Neural progenitor cell (in vitro differentiated cells): ENCODE measurements at regions not wholly inside any gene's neighbourhood (a gene's known extent, or its start where the extent isn't known, plus 50 kb on each side); places are given as distances from the start of the nearest gene placed in this dataset.

Experiments used
- DNase-seq: peaks from one replicate; pipeline ENCODE4 v3.0.0-alpha.2; 2016; ENCODE audit warnings: low spot score
- H2AFZ ChIP-seq: fragments of 200-600 bp; sonication (generic); replicated peaks from 2 replicates; pipeline ENCODE4 v1.6.1; 2016; ENCODE audit warnings: antibody characterized with exemption
- H3F3A ChIP-seq: fragments of 200-600 bp; sonication (generic); 2 replicates; pipeline ENCODE4 v1.6.1; 2016; ENCODE audit warnings: antibody characterized with exemption, low read depth
- H3K27ac ChIP-seq: fragments of 200-600 bp; sonication (generic); 2 replicates; pipeline ENCODE4 v1.5.1; 2016; ENCODE audit warnings: mild to moderate bottlenecking
- H3K27me3 ChIP-seq: fragments of 200-600 bp; sonication (generic); 2 replicates; pipeline ENCODE4 v1.6.1; 2016; ENCODE audit warnings: mild to moderate bottlenecking, moderate library complexity
- H3K36me3 ChIP-seq: fragments of 200-600 bp; sonication (generic); 2 replicates; pipeline ENCODE4 v1.5.1; 2016
- H3K4me1 ChIP-seq: fragments of 200-600 bp; sonication (generic); 2 replicates; pipeline ENCODE4 v1.6.1; 2016; ENCODE audit warnings: mixed run types
- H3K4me2 ChIP-seq: fragments of 200-600 bp; sonication (generic); 2 replicates; pipeline ENCODE4 v1.6.1; 2016
- H3K4me3 ChIP-seq: fragments of 200-600 bp; sonication (generic); 2 replicates; pipeline ENCODE4 v1.5.1; 2016
- H3K79me2 ChIP-seq: fragments of 200-600 bp; sonication (generic); 2 replicates; pipeline ENCODE4 v1.6.1; 2016; ENCODE audit warnings: low read depth
- H3K9ac ChIP-seq: fragments of 200-600 bp; sonication (generic); 2 replicates; pipeline ENCODE4 v1.6.1; 2016
- H3K9me3 ChIP-seq: fragments of 200-600 bp; sonication (generic); 2 replicates; pipeline ENCODE4 v1.5.1; 2016; ENCODE audit warnings: low read depth
- H4K20me1 ChIP-seq: fragments of 200-600 bp; sonication (generic); 2 replicates; pipeline ENCODE4 v1.6.1; 2016; ENCODE audit warnings: low read depth
- H3K27ac Mint-ChIP-seq: 3 replicates; pipeline ENCODE4 v1.8.0; 2021; ENCODE audit warnings: mixed read lengths
- H3K27me3 Mint-ChIP-seq: 2 replicates; pipeline ENCODE4 v1.8.0; 2022; ENCODE audit warnings: low read depth, mild to moderate bottlenecking, inconsistent platforms, moderate library complexity, mixed read lengths; ENCODE audit not compliant: insufficient read depth
- H3K36me3 Mint-ChIP-seq: 3 replicates; pipeline ENCODE4 v1.8.0; 2021; ENCODE audit warnings: mixed read lengths
- H3K4me1 Mint-ChIP-seq: 3 replicates; pipeline ENCODE4 v1.8.0; 2021; ENCODE audit warnings: mixed read lengths
- H3K4me3 Mint-ChIP-seq: 3 replicates; pipeline ENCODE4 v1.8.0; 2021; ENCODE audit warnings: mild to moderate bottlenecking, moderate library complexity, mixed read lengths
- H3K9me3 Mint-ChIP-seq: 3 replicates; pipeline ENCODE4 v1.8.0; 2020; ENCODE audit warnings: mixed read lengths
- EZH2 ChIP-seq: fragments of 200-600 bp; sonication (generic); IDR thresholded peaks from 2 replicates; pipeline ENCODE4 v1.6.1; 2017; ENCODE audit warnings: antibody characterized with exemption, mild to moderate bottlenecking, moderate library complexity
- EZH2phosphoT487 ChIP-seq: fragments of 200-600 bp; sonication (generic); IDR thresholded peaks from 2 replicates; pipeline ENCODE4 v1.6.1; 2017; ENCODE audit warnings: antibody characterized with exemption
- TF ChIP-seq, protein P1 (sequence below): fragments of 200-600 bp; sonication (generic); IDR thresholded peaks from 2 replicates; pipeline ENCODE4 v1.5.1; 2017; ENCODE audit warnings: antibody characterized with exemption, mild to moderate bottlenecking

DNA sequence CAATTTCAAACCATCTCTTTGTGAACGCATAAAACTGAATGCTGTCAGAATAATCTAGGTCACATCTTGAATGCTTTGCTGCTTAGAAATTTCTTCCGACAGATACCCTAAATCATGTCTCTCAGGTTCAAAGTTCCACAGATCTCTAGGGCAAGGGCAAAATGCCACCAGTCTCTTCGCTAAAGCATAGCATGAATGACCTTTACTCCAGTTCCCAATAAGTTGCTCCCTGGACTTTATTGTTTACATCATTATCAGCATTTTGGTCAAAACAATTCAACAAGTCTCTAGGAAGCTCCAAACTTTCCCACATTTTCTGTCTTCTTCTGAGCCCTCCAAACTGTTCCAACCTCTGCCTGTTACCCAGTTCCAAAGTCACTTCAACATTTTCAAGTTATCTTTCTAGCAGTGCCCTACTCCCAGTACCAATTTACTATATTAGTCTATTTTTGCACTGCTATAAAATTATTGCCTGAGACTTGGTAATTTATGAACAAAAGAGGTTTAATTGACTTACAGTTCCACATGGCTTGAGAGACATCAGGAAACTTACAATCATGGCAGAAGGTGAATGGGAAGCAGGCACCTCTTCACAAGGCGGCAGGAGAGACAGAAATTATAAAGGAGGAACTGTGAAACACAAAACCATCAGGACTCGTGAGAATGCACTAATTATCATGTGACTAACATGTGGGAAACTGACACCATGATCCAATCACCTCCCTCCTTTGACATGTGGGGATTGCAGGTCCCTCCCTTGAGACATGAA, 77.0 kb downstream of the SPRY2 start:
- H3K36me3 ChIP-seq = no peaks in the 10 kb centered on the region
- no peak overlapping the region for H3K27ac ChIP-seq
- no peak overlapping the region for H3K27ac Mint-ChIP-seq
- H3K4me3 Mint-ChIP-seq = no peak overlapping the region
- no peaks in the 10 kb centered on the region for H3K4me1 Mint-ChIP-seq
- H3K4me2 ChIP-seq = no peak overlapping the region
- H3K9ac ChIP-seq = no peak overlapping the region
- H3K36me3 Mint-ChIP-seq = peaks cover 19% of the 10 kb centered on the region
- H3K79me2 ChIP-seq = no peaks in the 10 kb centered on the region
- TF ChIP-seq EZH2 (no peak), EZH2phosphoT487 (no peak)
- TF ChIP-seq, protein P1, sequence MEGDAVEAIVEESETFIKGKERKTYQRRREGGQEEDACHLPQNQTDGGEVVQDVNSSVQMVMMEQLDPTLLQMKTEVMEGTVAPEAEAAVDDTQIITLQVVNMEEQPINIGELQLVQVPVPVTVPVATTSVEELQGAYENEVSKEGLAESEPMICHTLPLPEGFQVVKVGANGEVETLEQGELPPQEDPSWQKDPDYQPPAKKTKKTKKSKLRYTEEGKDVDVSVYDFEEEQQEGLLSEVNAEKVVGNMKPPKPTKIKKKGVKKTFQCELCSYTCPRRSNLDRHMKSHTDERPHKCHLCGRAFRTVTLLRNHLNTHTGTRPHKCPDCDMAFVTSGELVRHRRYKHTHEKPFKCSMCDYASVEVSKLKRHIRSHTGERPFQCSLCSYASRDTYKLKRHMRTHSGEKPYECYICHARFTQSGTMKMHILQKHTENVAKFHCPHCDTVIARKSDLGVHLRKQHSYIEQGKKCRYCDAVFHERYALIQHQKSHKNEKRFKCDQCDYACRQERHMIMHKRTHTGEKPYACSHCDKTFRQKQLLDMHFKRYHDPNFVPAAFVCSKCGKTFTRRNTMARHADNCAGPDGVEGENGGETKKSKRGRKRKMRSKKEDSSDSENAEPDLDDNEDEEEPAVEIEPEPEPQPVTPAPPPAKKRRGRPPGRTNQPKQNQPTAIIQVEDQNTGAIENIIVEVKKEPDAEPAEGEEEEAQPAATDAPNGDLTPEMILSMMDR = no peak
- peaks cover 5% of the 10 kb centered on the region for H3K27me3 Mint-ChIP-seq
- H3K9me3 Mint-ChIP-seq = peaks cover 41% of the 10 kb centered on the region
- H4K20me1 ChIP-seq = no peaks in the 10 kb centered on the region
- no peak for DNase-seq
- no peak overlapping the region for H3K4me3 ChIP-seq
- no peak overlapping the region for H2AFZ ChIP-seq
- H3K4me1 ChIP-seq = no peaks in the 10 kb centered on the region
- H3K27me3 ChIP-seq = no peaks in the 10 kb centered on the region
- no peaks in the 10 kb centered on the region for H3K9me3 ChIP-seq
- H3F3A ChIP-seq = no peaks in the 10 kb centered on the region

DNA sequence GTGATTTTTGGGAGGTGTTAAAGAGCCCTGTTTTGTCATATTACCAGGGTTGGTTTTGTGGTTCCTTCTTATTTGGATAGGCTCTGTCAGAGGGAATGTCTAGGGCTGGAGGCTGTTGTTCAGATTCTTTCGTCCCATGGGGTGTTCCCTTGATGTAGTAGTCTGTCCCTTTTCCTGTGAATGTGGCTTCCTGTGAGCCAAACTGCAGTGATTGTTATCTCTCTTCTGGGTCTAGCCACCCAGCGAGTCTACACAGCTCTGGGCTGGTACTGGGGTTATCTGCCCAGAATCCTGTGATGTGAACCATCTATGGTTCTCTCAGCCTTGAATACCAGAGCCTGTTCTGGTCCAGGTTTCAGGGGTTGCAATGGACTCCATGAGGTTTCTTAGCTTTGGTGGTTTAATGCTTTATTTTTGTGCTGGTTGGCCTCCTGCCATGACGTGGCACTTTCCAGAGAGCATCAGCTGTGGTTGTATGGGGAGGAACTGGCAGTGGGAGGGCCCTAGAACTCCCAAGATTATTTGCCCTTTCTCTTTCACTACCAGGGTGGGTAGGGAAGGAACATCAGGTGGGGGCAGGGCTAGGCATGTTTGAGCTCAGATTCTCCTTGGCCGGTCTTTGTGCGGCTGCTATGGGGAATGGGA, 78.8 kb downstream of the SPRY2 start:
- Mint-ChIP-seq H3K36me3 (peaks cover 22% of the 10 kb centered on the region), H3K4me1 (no peaks in the 10 kb centered on the region), H3K27ac (no peak overlapping the region), H3K27me3 (peaks cover 3% of the 10 kb centered on the region), H3K4me3 (no peak overlapping the region), H3K9me3 (peaks cover 53% of the 10 kb centered on the region)
- no peaks in the 10 kb centered on the region for H3K4me1 ChIP-seq
- H3K4me3 ChIP-seq = no peak overlapping the region
- no peaks in the 10 kb centered on the region for H3K27me3 ChIP-seq
- TF ChIP-seq EZH2 (no peak), EZH2phosphoT487 (no peak)
- no peak overlapping the region for H3K9ac ChIP-seq
- no peak overlapping the region for H3K4me2 ChIP-seq
- no peaks in the 10 kb centered on the region for H3K79me2 ChIP-seq
- no peak overlapping the region for H3K27ac ChIP-seq
- no peaks in the 10 kb centered on the region for H3K36me3 ChIP-seq
- H4K20me1 ChIP-seq = no peaks in the 10 kb centered on the region
- H3K9me3 ChIP-seq = no peaks in the 10 kb centered on the region
- no peaks in the 10 kb centered on the region for H3F3A ChIP-seq
- no peak for DNase-seq
- H2AFZ ChIP-seq = peak overlapping the region; percentile 17

DNA sequence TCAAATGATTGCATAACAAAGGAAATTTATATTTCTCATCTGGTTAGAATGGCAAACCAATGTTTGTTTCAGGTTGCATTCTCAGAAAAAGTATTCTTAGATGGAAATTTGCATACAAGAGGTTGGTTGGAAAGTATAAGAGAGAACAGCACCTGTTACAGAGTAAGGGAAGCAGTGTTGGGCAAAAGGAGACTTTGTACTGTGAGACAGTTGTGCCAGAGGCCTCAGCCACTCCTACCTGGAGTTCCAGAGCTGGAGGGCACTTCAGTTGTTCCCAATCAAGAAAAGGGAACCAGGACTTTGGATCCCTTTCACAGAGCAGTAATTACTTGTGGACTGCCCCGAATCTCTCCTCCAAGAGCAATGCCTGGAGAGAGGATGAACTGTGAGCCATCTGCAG, 81.8 kb downstream of the SPRY2 start:
- no peak overlapping the region for H3K27ac Mint-ChIP-seq
- no peak overlapping the region for H3K4me2 ChIP-seq
- no peak for DNase-seq
- H3K9me3 Mint-ChIP-seq = peaks cover 46% of the 10 kb centered on the region
- no peaks in the 10 kb centered on the region for H3K4me1 ChIP-seq
- H3K36me3 ChIP-seq = no peaks in the 10 kb centered on the region
- TF ChIP-seq EZH2 (no peak), EZH2phosphoT487 (no peak)
- TF ChIP-seq, protein P1 = no peak
- H3K4me3 Mint-ChIP-seq = no peak overlapping the region
- H3K27me3 ChIP-seq = no peaks in the 10 kb centered on the region
- no peak overlapping the region for H3K9ac ChIP-seq
- no peaks in the 10 kb centered on the region for H3K9me3 ChIP-seq
- H4K20me1 ChIP-seq = no peaks in the 10 kb centered on the region
- no peak overlapping the region for H3K27ac ChIP-seq
- H3K4me3 ChIP-seq = no peak overlapping the region
- H3K79me2 ChIP-seq = no peaks in the 10 kb centered on the region
- no peak overlapping the region for H2AFZ ChIP-seq
- H3K27me3 Mint-ChIP-seq = peaks cover 3% of the 10 kb centered on the region
- H3K4me1 Mint-ChIP-seq = no peaks in the 10 kb centered on the region
- peaks cover 20% of the 10 kb centered on the region for H3K36me3 Mint-ChIP-seq
- H3F3A ChIP-seq = no peaks in the 10 kb centered on the region
